K562 (cell line): ENCODE measurements at regions not wholly inside any gene's neighbourhood (a gene's known extent, or its start where the extent isn't known, plus 50 kb on each side); places are given as distances from the start of the nearest gene placed in this dataset.

ENCODE experiments used
- ATAC-seq: fragments of 200-7000 bp; cut with Tn5 transposase; 3 replicates; pipeline ENCODE4 v1.9.1; 2020; ENCODE audit warnings: moderate library complexity
- BruUV-seq: library from RNA; stranded (reverse); fragments of 400-500 nt; replicated peaks from 2 replicates; lab custom pipeline; 2021; lab: Mats Ljungman, UMichigan
- CTCF ChIA-PET: fragments of 300-600 bp; formaldehyde crosslinking; extraction: SDS; loops from one replicate; lab custom pipeline; 2021; ENCODE audit warnings: low intra/inter-chr PET ratio; lab: Yijun Ruan, JAX
- POLR2A ChIA-PET: fragments of 300-600, 350-650 bp; sonication (Branson Sonifier 250); formaldehyde crosslinking; extraction: SDS; loops from one replicate; lab custom pipeline; 2021; ENCODE audit warnings: antibody characterized with exemption, inconsistent platforms; lab: Yijun Ruan, JAX
- DNase-seq, 4 experiments: peaks; one replicate each; pipeline versions ENCODE4 v3.0.0 to v3.0.0-alpha.2; 2011 to 2018; ENCODE audit warnings: low spot score in 3 of 4, mixed read lengths in 3 of 4; ENCODE audit errors: extremely low read depth in 1 of 4
- FAIRE-seq: peaks from 2 replicates; lab custom pipeline; 2011; peaks lifted over from hg19 to GRCh38; lab: Jason Lieb, UNC
- H2AFZ ChIP-seq: 2 replicates; pipeline ENCODE4 v1.6.0; 2011; ENCODE audit warnings: low read depth, low read length, control low read depth, inconsistent platforms
- H3K27ac ChIP-seq: fragments of 200-600 bp; 3 replicates; pipeline ENCODE4 v1.8.0; 2011; ENCODE audit warnings: low read depth, mild to moderate bottlenecking, control low read depth, inconsistent platforms, low read length, moderate library complexity, mixed read lengths; ENCODE audit errors: extremely low read depth
- H3K27me3 ChIP-seq, 2 experiments: fragments of 300-600 bp in 1 of 2; 2 replicates in 1 of 2; 3 replicates in 1 of 2; pipeline versions ENCODE4 v1.6.0 to v1.8.0; 2011; ENCODE audit warnings: inconsistent platforms in 2 of 2, low read length in 2 of 2, mild to moderate bottlenecking in 1 of 2, mixed read lengths in 1 of 2, moderate library complexity in 1 of 2; ENCODE audit not compliant: control insufficient read depth in 2 of 2, insufficient read depth in 2 of 2
- H3K36me3 ChIP-seq: fragments of 300-600 bp; 3 replicates; pipeline ENCODE4 v1.8.0; 2011; ENCODE audit warnings: mild to moderate bottlenecking, low read length, inconsistent platforms; ENCODE audit not compliant: control insufficient read depth, insufficient read depth
- H3K4me1 ChIP-seq, 2 experiments: fragments of 200-600 bp in 1 of 2; replicated peaks in 1 of 2; 2 replicates in 1 of 2; 3 replicates in 1 of 2; pipeline versions ENCODE4 v1.5.1 to v1.8.0; 2011; ENCODE audit warnings: inconsistent platforms in 2 of 2, low read length in 2 of 2, mild to moderate bottlenecking in 1 of 2, mixed read lengths in 1 of 2, moderate library complexity in 1 of 2; ENCODE audit not compliant: control insufficient read depth in 2 of 2, insufficient read depth in 2 of 2
- H3K4me2 ChIP-seq: 2 replicates; pipeline ENCODE4 v1.6.1; 2011; ENCODE audit warnings: low read length, control low read depth, inconsistent platforms, mixed read lengths; ENCODE audit not compliant: insufficient read depth
- H3K4me3 ChIP-seq: fragments of 200-600 bp; sonication (generic), shearing (Covaris generic); 2 replicates; pipeline ENCODE4 v1.5.1; 2016; ENCODE audit warnings: control low read depth, inconsistent platforms
- H3K79me2 ChIP-seq: fragments of 200-600 bp; 3 replicates; pipeline ENCODE4 v1.8.0; 2011; ENCODE audit warnings: low read length, inconsistent platforms; ENCODE audit not compliant: control insufficient read depth, insufficient read depth
- H3K9ac ChIP-seq, 2 experiments: 2 replicates each; pipeline versions ENCODE4 v1.6.0 to v1.6.1; 2011; ENCODE audit warnings: low read depth in 2 of 2, low read length in 2 of 2, control low read depth in 1 of 2, inconsistent platforms in 1 of 2, mild to moderate bottlenecking in 1 of 2, mixed read lengths in 1 of 2; ENCODE audit not compliant: insufficient read depth in 1 of 2
- H3K9me1 ChIP-seq: one replicate; pipeline ENCODE4 v1.6.0; 2011; ENCODE audit warnings: inconsistent platforms, mild to moderate bottlenecking, low read length, moderate library complexity; ENCODE audit not compliant: control insufficient read depth, insufficient read depth
- H3K9me3 ChIP-seq: replicated peaks from 2 replicates; pipeline ENCODE4 v1.5.1; 2011; ENCODE audit warnings: low read depth, low read length, inconsistent platforms; ENCODE audit not compliant: control insufficient read depth, insufficient read depth
- H4K20me1 ChIP-seq: replicated peaks from 2 replicates; pipeline ENCODE4 v1.6.1; 2011; ENCODE audit warnings: low read length, inconsistent platforms, mixed read lengths; ENCODE audit not compliant: control insufficient read depth, insufficient read depth
- CREBBP ChIP-seq: IDR thresholded peaks from one replicate; pipeline ENCODE4 v1.6.1; 2012; ENCODE audit warnings: low read depth, mild to moderate bottlenecking, control low read depth, inconsistent platforms, low read length
- ZBTB11 ChIP-seq, 3 experiments: fragments of 200-800 bp in 1 of 3; fragments of 250-450 bp in 1 of 3; fragments of 450-650 bp in 1 of 3; sonication (Bioruptor Pico) in 1 of 3; sonication (Bioruptor generic) in 1 of 3; formaldehyde crosslinking in 1 of 3; IDR thresholded peaks; 2 replicates each; pipeline versions ENCODE4 v1.6.1 to v1.8.0; 2016 to 2022; ENCODE audit warnings: mild to moderate bottlenecking in 2 of 3, missing genetic modification characterization in 2 of 3, missing compliant biosample characterization in 1 of 3, moderate library complexity in 1 of 3
- WGBS: fragments of 100-300 bp; shearing (Covaris generic); methylation state at CpG from one replicate; pipeline ENCODE4 v1.1.6; 2016; ENCODE audit warnings: low coverage, mixed read lengths; ENCODE audit not compliant: insufficient coverage; ENCODE audit errors: missing lambda C conversion rate; 5-methylcytosine and 5-hydroxymethylcytosine counted together
- in situ Hi-C: fragments of 300-500 bp; cut with MboI; formaldehyde crosslinking; loops from 4 replicates; pipeline ENCODE4 v1.15.0; 2018; ENCODE audit warnings: inconsistent platforms, mixed read lengths
- intact Hi-C: fragments of 100-400 bp; cut with micrococcal nuclease; formaldehyde crosslinking; loops from 2 replicates; pipeline ENCODE4 v1.14.2; 2022

GRCh38 chr2:116842164-116842563 is 972.3 kb upstream of the DDX18 start:
- FAIRE-seq, result no peak

More at GRCh38 chr2:116842164-116842563, 972.3 kb upstream of the DDX18 start:
- Histone ChIP-seq H3K4me3 (no peak overlapping the region), H3K9me1 (no peaks in the 10 kb centered on the region), H3K4me1 (no peaks in the 10 kb centered on the region), H3K27me3 (no peaks in the 10 kb centered on the region), H3K4me2 (no peak overlapping the region), H2AFZ (no peak overlapping the region), H3K9me3 (no peaks in the 10 kb centered on the region; the same call in 1 of the 2 replicates), H3K9ac (no peak overlapping the region), H3K36me3 (no peaks in the 10 kb centered on the region), H4K20me1 (no peaks in the 10 kb centered on the region), H3K79me2 (no peaks in the 10 kb centered on the region), H3K27ac (no peak overlapping the region)
- no TSS peak for BruUV-seq
- TF ChIP-seq ZBTB11 (CRISPR knock-in tag; IDR thresholded peaks at IDR 0.05) (no peak), CREBBP (no peak)
- DNase-seq, result no peak
- intact Hi-C loops (no loop called here), in situ Hi-C loops (no loop called here)
- ChIA-PET POLR2A (no interaction called here), CTCF (no interaction called here)
- ATAC-seq, result no peak
- 0% methylated on average over 5 of the region's 5 CpGs for WGBS
